Parathyroid adenoma (tissue), 2 donors: ENCODE measurements at regions not wholly inside any gene's neighbourhood (a gene's known extent, or its start where the extent isn't known, plus 50 kb on each side); places are given as distances from the start of the nearest gene placed in this dataset.

Source experiments
- H2AFZ ChIP-seq: fragments of 300-600 bp; sonication (generic); one replicate; pipeline ENCODE4 v1.7.0; 2017; ENCODE audit warnings: antibody characterized with exemption, mild to moderate bottlenecking
- H3K27ac ChIP-seq: fragments of 300-600 bp; sonication (generic); one replicate; pipeline ENCODE4 v1.7.0; 2017
- H3K27me3 ChIP-seq: fragments of 300-600 bp; sonication (generic); one replicate; pipeline ENCODE4 v1.7.0; 2017; ENCODE audit warnings: low read length; ENCODE audit not compliant: control insufficient read depth, insufficient read depth
- H3K36me3 ChIP-seq: fragments of 300-600 bp; sonication (generic); one replicate; pipeline ENCODE4 v1.7.0; 2017; ENCODE audit warnings: low read length; ENCODE audit not compliant: control insufficient read depth, insufficient read depth
- H3K4me1 ChIP-seq: fragments of 300-600 bp; sonication (generic); one replicate; pipeline ENCODE4 v1.7.0; 2017; ENCODE audit warnings: control low read depth
- H3K4me2 ChIP-seq: fragments of 300-600 bp; sonication (generic); one replicate; pipeline ENCODE4 v1.7.0; 2017; ENCODE audit warnings: low read length
- H3K4me3 ChIP-seq: fragments of 300-600 bp; sonication (generic); one replicate; pipeline ENCODE4 v1.7.0; 2017; ENCODE audit warnings: low read depth, low read length
- H3K79me2 ChIP-seq: fragments of 300-600 bp; sonication (generic); one replicate; pipeline ENCODE4 v1.7.0; 2017; ENCODE audit warnings: control low read depth
- H3K9ac ChIP-seq: fragments of 300-600 bp; sonication (generic); one replicate; pipeline ENCODE4 v1.7.0; 2017; ENCODE audit warnings: mild to moderate bottlenecking
- H3K9me3 ChIP-seq: fragments of 300-600 bp; sonication (generic); one replicate; pipeline ENCODE4 v1.7.0; 2017; ENCODE audit warnings: low read length; ENCODE audit not compliant: control insufficient read depth
- CTCF ChIP-seq: fragments of 300-600 bp; sonication (generic); IDR thresholded peaks from one replicate; pipeline ENCODE4 v1.7.0; 2017; ENCODE audit warnings: antibody characterized with exemption, mild to moderate bottlenecking
- donor health status: primary hyperparathyroidism.

- no peak overlapping the region for H3K27ac ChIP-seq
- no peak overlapping the region for H3K4me3 ChIP-seq
- H3K4me1 ChIP-seq: no peaks in the 10 kb centered on the region
- no peak overlapping the region for H3K9ac ChIP-seq
- no peaks in the 10 kb centered on the region for H3K79me2 ChIP-seq
- no peak overlapping the region for H3K4me2 ChIP-seq
- H2AFZ ChIP-seq: no peak overlapping the region
- no peaks in the 10 kb centered on the region for H3K27me3 ChIP-seq
- H3K36me3 ChIP-seq: no peaks in the 10 kb centered on the region
- TF ChIP-seq CTCF: no peak
- no peaks in the 10 kb centered on the region for H3K9me3 ChIP-seq
Observed at GRCh38 chr2:228927028-228928010, 343.8 kb downstream of the PID1 start.

- no peaks in the 10 kb centered on the region for H3K9me3 ChIP-seq
- no peaks in the 10 kb centered on the region for H3K79me2 ChIP-seq
- H3K36me3 ChIP-seq: no peaks in the 10 kb centered on the region
- H3K9ac ChIP-seq: no peak overlapping the region
- no peak overlapping the region for H3K27ac ChIP-seq
- no peaks in the 10 kb centered on the region for H3K4me1 ChIP-seq
- no peak overlapping the region for H3K4me2 ChIP-seq
- H3K27me3 ChIP-seq: no peaks in the 10 kb centered on the region
- H3K4me3 ChIP-seq: no peak overlapping the region
- no peak overlapping the region for H2AFZ ChIP-seq
- no peak for TF ChIP-seq CTCF
Observed at GRCh38 chr2:228919808-228920207, 351.3 kb downstream of the PID1 start.

DNA sequence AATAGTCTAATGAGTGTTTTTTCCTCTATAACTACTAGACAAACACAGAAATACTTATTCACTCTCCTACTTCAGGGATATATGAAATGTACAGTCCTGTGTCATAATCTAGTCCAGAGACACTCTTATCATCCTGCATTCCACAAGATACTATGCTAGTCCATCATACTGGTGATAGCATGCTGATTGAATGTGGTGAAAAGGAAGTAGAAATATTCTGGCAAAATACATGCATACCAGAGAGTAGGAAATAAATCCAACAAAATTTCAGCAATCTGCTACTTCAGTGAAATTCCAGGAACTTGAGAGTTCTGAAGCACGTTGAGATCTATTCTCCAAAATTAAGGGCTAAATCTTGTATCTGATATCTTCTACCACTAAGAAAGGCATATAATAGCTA lies 353.9 kb downstream of the PID1 start:
- Histone ChIP-seq H3K79me2 (no peaks in the 10 kb centered on the region), H3K4me3 (no peak overlapping the region), H3K36me3 (no peaks in the 10 kb centered on the region), H3K27me3 (no peaks in the 10 kb centered on the region), H3K4me2 (no peak overlapping the region), H3K9ac (no peak overlapping the region), H3K27ac (no peak overlapping the region), H3K4me1 (no peaks in the 10 kb centered on the region), H3K9me3 (no peaks in the 10 kb centered on the region), H2AFZ (no peak overlapping the region)
- no peak for TF ChIP-seq CTCF

GRCh38 chr2:228916416-228917090 lies 354.5 kb downstream of the PID1 start:
- Histone ChIP-seq H3K27me3 (no peaks in the 10 kb centered on the region), H3K79me2 (no peaks in the 10 kb centered on the region), H3K27ac (no peak overlapping the region), H3K4me2 (no peak overlapping the region), H3K4me1 (no peaks in the 10 kb centered on the region), H2AFZ (no peak overlapping the region), H3K4me3 (no peak overlapping the region), H3K9me3 (no peaks in the 10 kb centered on the region), H3K9ac (no peak overlapping the region), H3K36me3 (no peaks in the 10 kb centered on the region)
- no peak for TF ChIP-seq CTCF
